Mesenchymal stem cell (in vitro differentiated cells and primary cell): ENCODE measurements at regions not wholly inside any gene's neighbourhood (a gene's known extent, or its start where the extent isn't known, plus 50 kb on each side); places are given as distances from the start of the nearest gene placed in this dataset.

Source experiments
- DNase-seq: peaks from one replicate; pipeline ENCODE4 v3.0.0-alpha.2; 2013
- H2AFZ ChIP-seq: one replicate; pipeline ENCODE4 v1.6.1; 2013; ENCODE audit warnings: low read depth, mild to moderate bottlenecking, control low read depth, inconsistent platforms, low read length, moderate library complexity
- H2AK5ac ChIP-seq: 2 replicates; pipeline ENCODE4 v1.6.1; 2013; ENCODE audit warnings: low read length, moderate library complexity, mild to moderate bottlenecking, inconsistent platforms; ENCODE audit not compliant: severe bottlenecking
- H2BK120ac ChIP-seq: one replicate; pipeline ENCODE4 v1.6.1; 2013; ENCODE audit warnings: low read depth, mild to moderate bottlenecking, inconsistent platforms, low read length, moderate library complexity
- H2BK12ac ChIP-seq, 2 experiments: one replicate each; pipeline ENCODE4 v1.6.1; 2013; ENCODE audit warnings: inconsistent platforms in 2 of 2, low read length in 2 of 2, mild to moderate bottlenecking in 2 of 2, moderate library complexity in 2 of 2, control low read depth in 1 of 2
- H2BK15ac ChIP-seq: one replicate; pipeline ENCODE4 v1.6.1; 2013; ENCODE audit warnings: mild to moderate bottlenecking, low read depth, inconsistent platforms; ENCODE audit not compliant: poor library complexity, severe bottlenecking
- H2BK5ac ChIP-seq: 2 replicates; pipeline ENCODE4 v1.6.1; 2013; ENCODE audit warnings: low read depth, mild to moderate bottlenecking, low read length, control low read depth, inconsistent platforms; ENCODE audit not compliant: poor library complexity, severe bottlenecking
- H3K14ac ChIP-seq, 2 experiments: one replicate each; pipeline ENCODE4 v1.6.1; 2013; ENCODE audit warnings: inconsistent platforms in 2 of 2, low read length in 2 of 2, control low read depth in 1 of 2, mild to moderate bottlenecking in 1 of 2, moderate library complexity in 1 of 2
- H3K18ac ChIP-seq, 2 experiments: one replicate each; pipeline ENCODE4 v1.6.1; 2013; ENCODE audit warnings: inconsistent platforms in 2 of 2, low read length in 2 of 2, control low read depth in 1 of 2, low read depth in 1 of 2, mild to moderate bottlenecking in 1 of 2
- H3K23ac ChIP-seq, 2 experiments: one replicate each; pipeline ENCODE4 v1.6.1; 2013; ENCODE audit warnings: inconsistent platforms in 2 of 2, low read length in 2 of 2, mild to moderate bottlenecking in 2 of 2, moderate library complexity in 2 of 2, control low read depth in 1 of 2
- H3K27ac ChIP-seq: 2 replicates; pipeline ENCODE4 v1.5.1; 2013; ENCODE audit warnings: mild to moderate bottlenecking, moderate library complexity, low read length, control low read depth, inconsistent platforms; ENCODE audit not compliant: poor library complexity, severe bottlenecking
- H3K27me3 ChIP-seq, 2 experiments: 2 replicates each; pipeline versions ENCODE4 v1.6.1 to v1.7.0; 2013; ENCODE audit warnings: low read length in 2 of 2, mild to moderate bottlenecking in 2 of 2, moderate library complexity in 2 of 2, control low read depth in 1 of 2, inconsistent platforms in 1 of 2; ENCODE audit not compliant: control insufficient read depth in 1 of 2, insufficient read depth in 1 of 2
- H3K36me3 ChIP-seq, 2 experiments: 2 replicates each; pipeline versions ENCODE4 v1.6.1 to v1.7.0; 2013; ENCODE audit warnings: low read length in 2 of 2, control low read depth in 1 of 2, inconsistent platforms in 1 of 2, low read depth in 1 of 2, mild to moderate bottlenecking in 1 of 2; ENCODE audit not compliant: insufficient read depth in 2 of 2, control insufficient read depth in 1 of 2
- H3K4ac ChIP-seq, 2 experiments: one replicate each; pipeline ENCODE4 v1.6.1; 2013; ENCODE audit warnings: inconsistent platforms in 2 of 2, low read length in 2 of 2, mild to moderate bottlenecking in 2 of 2, moderate library complexity in 2 of 2, control low read depth in 1 of 2, low read depth in 1 of 2
- H3K4me1 ChIP-seq: 2 replicates; pipeline ENCODE4 v1.6.1; 2013; ENCODE audit warnings: low read depth, low read length, control low read depth; ENCODE audit not compliant: control insufficient read depth, insufficient read depth
- H3K4me2 ChIP-seq: 2 replicates; pipeline ENCODE4 v1.6.1; 2013; ENCODE audit warnings: low read length, mild to moderate bottlenecking, inconsistent platforms; ENCODE audit not compliant: poor library complexity, severe bottlenecking
- H3K4me3 ChIP-seq, 2 experiments: 2 replicates each; pipeline versions ENCODE4 v1.5.1 to v1.7.0; 2013; ENCODE audit warnings: low read length in 2 of 2, mild to moderate bottlenecking in 2 of 2, control low read depth in 1 of 2, low read depth in 1 of 2; ENCODE audit not compliant: insufficient read depth in 1 of 2
- H3K79me1 ChIP-seq: replicated peaks from 2 replicates; pipeline ENCODE4 v1.6.1; 2013; ENCODE audit warnings: mild to moderate bottlenecking, control low read depth, low read length, inconsistent platforms; ENCODE audit not compliant: poor library complexity, severe bottlenecking
- H3K9ac ChIP-seq: 2 replicates; pipeline ENCODE4 v1.7.0; 2013; ENCODE audit warnings: mild to moderate bottlenecking, low read length, moderate library complexity
- H3K9me3 ChIP-seq: 2 replicates; pipeline ENCODE4 v1.7.0; 2013; ENCODE audit warnings: mild to moderate bottlenecking, low read length; ENCODE audit not compliant: control insufficient read depth
- H4K8ac ChIP-seq: one replicate; pipeline ENCODE4 v1.6.1; 2013; ENCODE audit warnings: inconsistent platforms, mild to moderate bottlenecking, low read length, moderate library complexity
- H4K91ac ChIP-seq: one replicate; pipeline ENCODE4 v1.6.1; 2013; ENCODE audit warnings: mild to moderate bottlenecking, low read length, inconsistent platforms
- WGBS: methylation state at CpG from one replicate; pipeline ENCODE4 v1.1.7; 2013; ENCODE audit warnings: mixed read lengths; 5-methylcytosine and 5-hydroxymethylcytosine counted together

DNA sequence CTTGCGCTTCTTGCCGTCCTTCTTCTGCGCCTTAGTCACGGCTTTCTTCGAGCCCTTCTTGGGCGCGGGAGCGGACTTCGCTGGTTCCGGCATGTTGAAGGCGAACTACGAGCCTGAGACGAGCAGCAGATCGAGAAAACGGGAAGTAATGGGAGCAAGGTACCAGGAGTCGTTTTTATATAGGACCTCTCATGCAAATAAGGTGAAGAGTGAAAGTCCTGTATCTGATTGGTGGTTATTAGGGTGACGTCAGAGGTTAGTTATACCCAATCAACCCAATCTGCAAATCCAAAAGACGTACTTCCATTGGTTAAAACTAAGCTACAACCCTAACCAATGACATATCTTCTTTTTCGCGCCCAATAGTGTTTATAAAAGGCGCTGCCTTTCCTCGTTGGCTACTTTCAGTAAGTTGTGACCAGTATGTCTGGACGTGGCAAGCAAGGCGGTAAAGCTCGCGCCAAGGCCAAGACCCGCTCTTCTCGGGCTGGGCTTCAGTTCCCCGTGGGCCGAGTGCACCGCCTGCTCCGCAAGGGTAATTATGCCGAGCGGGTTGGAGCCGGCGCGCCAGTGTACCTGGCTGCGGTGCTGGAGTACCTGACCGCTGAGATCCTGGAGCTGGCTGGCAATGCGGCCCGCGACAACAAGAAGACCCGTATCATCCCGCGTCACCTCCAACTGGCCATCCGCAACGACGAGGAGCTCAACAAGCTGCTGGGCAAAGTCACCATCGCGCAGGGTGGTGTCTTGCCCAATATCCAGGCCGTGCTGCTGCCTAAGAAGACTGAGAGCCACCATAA is 100.6 kb upstream of the PRSS16 start:
- Histone ChIP-seq H2AK5ac (no peak overlapping the region), H3K79me1 (peaks cover 5% of the 10 kb centered on the region), H3K27ac (peak overlapping the region; percentile 98), H3K14ac (peak overlapping the region in 1 of 2 experiments; percentile 89), H4K91ac (peak overlapping the region; percentile 74), H3K9me3 (no peaks in the 10 kb centered on the region), H3K4me3 (peak overlapping the region; percentile 71 to 95), H3K4me2 (peak overlapping the region; percentile 91), H2BK15ac (peak overlapping the region; percentile 77), H2BK12ac (peak overlapping the region in 1 of 2 experiments; percentile 87), H3K18ac (peak overlapping the region; percentile 91 to 93), H3K27me3 (no peaks in the 10 kb centered on the region), H4K8ac (peak overlapping the region; percentile 75), H3K36me3 (no peaks in the 10 kb centered on the region), H3K4ac (peak overlapping the region in 1 of 2 experiments; percentile 47), H3K4me1 (peaks cover 5% of the 10 kb centered on the region), H2BK120ac (no peak overlapping the region), H2AFZ (peak overlapping the region; percentile 86), H2BK5ac (peak overlapping the region; percentile 66), H3K9ac (peak overlapping the region; percentile 97), H3K23ac (no peak overlapping the region)
- DNase-seq = peak; percentile 100
- 1% methylated on average over 35 of the region's 51 CpGs for WGBS

GRCh38 chr6:27148404-27148795 is 99.1 kb upstream of the PRSS16 start:
- Histone ChIP-seq H3K4ac (no peak overlapping the region), H4K91ac (no peak overlapping the region), H2BK120ac (no peak overlapping the region), H3K14ac (no peak overlapping the region), H3K36me3 (no peaks in the 10 kb centered on the region), H2BK15ac (no peak overlapping the region), H3K4me1 (peaks cover 5% of the 10 kb centered on the region), H3K18ac (no peak overlapping the region), H2BK12ac (no peak overlapping the region), H4K8ac (no peak overlapping the region), H3K9ac (no peak overlapping the region), H3K4me3 (no peak overlapping the region), H2AK5ac (no peak overlapping the region), H2AFZ (no peak overlapping the region), H3K79me1 (peaks cover 1% of the 10 kb centered on the region), H3K27me3 (no peaks in the 10 kb centered on the region), H3K27ac (no peak overlapping the region), H3K4me2 (no peak overlapping the region), H2BK5ac (no peak overlapping the region), H3K9me3 (no peaks in the 10 kb centered on the region), H3K23ac (no peak overlapping the region)
- no peak for DNase-seq
- 99% methylated on average over 2 of the region's 2 CpGs for WGBS

GRCh38 chr6:27149150-27149549 is 98.4 kb upstream of the PRSS16 start:
- no peak for DNase-seq
- no peak overlapping the region for H3K27ac ChIP-seq

GRCh38 chr6:27154696-27155095 is 92.8 kb upstream of the PRSS16 start:
- H3K4ac ChIP-seq = no peak overlapping the region
- H3K4me1 ChIP-seq = peaks cover 5% of the 10 kb centered on the region
- H2BK120ac ChIP-seq = no peak overlapping the region
- H3K9me3 ChIP-seq = no peaks in the 10 kb centered on the region
- no peak overlapping the region for H2AFZ ChIP-seq
- no peak overlapping the region for H2BK5ac ChIP-seq
- no CpG with 5 or more reads among the region's 1 CpG for WGBS
- H4K8ac ChIP-seq = no peak overlapping the region
- H3K36me3 ChIP-seq = no peaks in the 10 kb centered on the region
- H2BK12ac ChIP-seq = no peak overlapping the region
- no peak overlapping the region for H3K4me3 ChIP-seq
- no peak for DNase-seq
- H3K79me1 ChIP-seq = no peaks in the 10 kb centered on the region
- H3K9ac ChIP-seq = no peak overlapping the region
- H3K27ac ChIP-seq = no peak overlapping the region
- H3K14ac ChIP-seq = no peak overlapping the region
- H2AK5ac ChIP-seq = no peak overlapping the region
- no peak overlapping the region for H3K4me2 ChIP-seq
- H2BK15ac ChIP-seq = no peak overlapping the region
- no peak overlapping the region for H4K91ac ChIP-seq
- H3K23ac ChIP-seq = no peak overlapping the region
- H3K18ac ChIP-seq = no peak overlapping the region
- H3K27me3 ChIP-seq = no peaks in the 10 kb centered on the region

More at GRCh38 chr6:27149150-27149549, 98.4 kb upstream of the PRSS16 start:
- Histone ChIP-seq H3K4me2 (no peak overlapping the region), H3K14ac (no peak overlapping the region), H3K9me3 (no peaks in the 10 kb centered on the region), H2BK12ac (no peak overlapping the region), H2BK120ac (no peak overlapping the region), H2AK5ac (no peak overlapping the region), H3K4me3 (no peak overlapping the region), H3K9ac (no peak overlapping the region), H3K18ac (no peak overlapping the region), H3K4ac (no peak overlapping the region), H2BK5ac (no peak overlapping the region), H3K4me1 (peaks cover 3% of the 10 kb centered on the region), H4K91ac (no peak overlapping the region), H3K27me3 (no peaks in the 10 kb centered on the region), H2BK15ac (no peak overlapping the region), H3K36me3 (no peaks in the 10 kb centered on the region), H3K23ac (no peak overlapping the region), H3K79me1 (peaks cover 1% of the 10 kb centered on the region), H2AFZ (no peak overlapping the region), H4K8ac (no peak overlapping the region)
- 67% methylated on average over 1 of the region's 1 CpG for WGBS
